Pancreas (tissue), 10 donors: ENCODE measurements at regions not wholly inside any gene's neighbourhood (a gene's known extent, or its start where the extent isn't known, plus 50 kb on each side); places are given as distances from the start of the nearest gene placed in this dataset.

Experiments
- ATAC-seq, 4 donors: fragments of 200-7000 bp; cut with Tn5 transposase; one replicate each; pipeline versions ENCODE4 v1.8.0 to v1.9.1; 2020; ENCODE audit warnings: mild to moderate bottlenecking in 4 of 4, moderate library complexity in 4 of 4
- DNase-seq, 6 donors: peaks; one replicate each; pipeline ENCODE4 v3.0.0-alpha.2; 2020
- FAIRE-seq: peaks from 2 replicates; lab custom pipeline; 2012; peaks lifted over from hg19 to GRCh38; lab: Jason Lieb, UNC
- H3K27ac ChIP-seq, 4 donors: fragments of 200-600 bp; sonication (generic); 1 replicate in 3 of 4; 2 replicates in 1 of 4; pipeline versions ENCODE4 v1.5.0 to v1.8.0; 2020
- H3K27me3 ChIP-seq, 4 donors: fragments of 200-600 bp; one replicate each; pipeline ENCODE4 v1.8.0; 2021
- H3K36me3 ChIP-seq, 3 donors: fragments of 200-600 bp; sonication (generic) in 1 of 3; one replicate each; pipeline versions ENCODE4 v1.5.0 to v1.8.0; 2020 to 2021
- H3K4me1 ChIP-seq, 3 donors: fragments of 200-600 bp; one replicate each; pipeline ENCODE4 v1.8.0; 2021
- H3K4me3 ChIP-seq, 4 donors: fragments of 200-600 bp; sonication (generic) in 2 of 4; one replicate each; pipeline versions ENCODE4 v1.5.0 to v1.8.0; 2020 to 2021
- H3K9me3 ChIP-seq, 4 donors: fragments of 200-600 bp; one replicate each; pipeline ENCODE4 v1.8.0; 2021
- WGBS, 2 donors: extraction: QIAGEN DNeasy Blood & Tissue Kit; methylation state at CpG; one replicate each; pipeline ENCODE4 v1.1.7; 2013; 5-methylcytosine and 5-hydroxymethylcytosine counted together
- intact Hi-C, 3 donors: fragments of 100-400 bp; cut with DNase I; formaldehyde crosslinking; loops; one replicate each; pipeline versions ENCODE4 v1.11.1 to v1.14.2; 2022
- TF ChIP-seq, protein P1 (sequence below), 4 donors: fragments of 200-600 bp; sonication (generic) in 3 of 4; IDR thresholded peaks; one replicate each; pipeline versions ENCODE4 v1.5.0 to v1.8.0; 2021; ENCODE audit warnings: antibody characterized with exemption in 4 of 4
- donor health status: healthy with polysubstance abuse.
- donor health status: DM: no; HTN: no; CAD: no; lungs with moderate emphysema.
- donor health status: DM: no; HTN: no; CAD: no.
- donor health status: control.
- donor health status: control.
- donor health status: Bipolar disorder and iron deficiency.
- donor health status: DM: yes; HTN: yes; CAD: no.
- donor health status: DM: no; HTN: no; CAD: no.
- donor health status: DM: no; HTN: no; CAD: no.
- donor health status: DM: yes; HTN: yes; CAD: no.

DNA sequence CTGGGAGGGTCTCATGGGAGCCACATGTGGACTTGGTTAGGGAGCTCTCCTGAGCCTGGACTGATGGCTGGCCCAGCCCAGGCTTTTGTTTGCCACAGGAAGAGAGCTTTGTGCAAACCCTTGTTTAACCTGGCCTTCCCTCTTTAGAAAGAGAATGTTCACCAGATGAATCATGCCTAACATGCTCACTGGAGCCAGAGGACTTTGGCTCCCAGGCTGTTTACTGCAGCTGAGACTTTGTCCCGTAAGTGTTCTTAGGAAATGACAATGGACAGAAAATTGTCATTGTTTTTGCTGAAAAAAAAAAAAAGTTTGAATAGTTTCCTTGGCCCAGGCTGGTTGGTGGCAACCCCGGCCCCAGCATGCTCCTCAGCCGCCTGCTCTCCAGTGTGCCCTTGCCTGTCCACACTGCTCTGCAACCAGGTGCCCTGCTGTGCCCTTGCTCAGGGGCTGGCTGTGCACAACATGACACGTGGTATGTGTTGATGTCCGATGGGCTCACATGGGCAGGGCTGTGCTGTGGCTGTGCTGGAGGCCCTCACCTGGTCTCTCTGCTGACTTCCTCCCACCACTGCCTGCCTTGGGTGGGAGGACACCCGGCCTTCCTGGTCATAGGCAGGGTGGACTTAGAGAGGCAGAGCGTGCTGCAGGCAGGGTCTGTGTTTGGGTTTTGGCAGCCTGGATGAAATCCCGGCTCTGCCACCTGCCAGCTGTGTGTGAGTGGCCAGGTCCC is 215.3 kb upstream of the ZNF32 start:
- Histone ChIP-seq H3K4me1 (peaks cover 0 to 6% (median 5%) of the 10 kb centered on the region in 3 donors), H3K36me3 (no peaks in the 10 kb centered on the region), H3K4me3 (no peak overlapping the region), H3K27ac (peak overlapping the region in 2 of 4 donors; percentile 46 to 55), H3K9me3 (no peaks in the 10 kb centered on the region), H3K27me3 (no peaks in the 10 kb centered on the region)
- TF ChIP-seq, protein P1, sequence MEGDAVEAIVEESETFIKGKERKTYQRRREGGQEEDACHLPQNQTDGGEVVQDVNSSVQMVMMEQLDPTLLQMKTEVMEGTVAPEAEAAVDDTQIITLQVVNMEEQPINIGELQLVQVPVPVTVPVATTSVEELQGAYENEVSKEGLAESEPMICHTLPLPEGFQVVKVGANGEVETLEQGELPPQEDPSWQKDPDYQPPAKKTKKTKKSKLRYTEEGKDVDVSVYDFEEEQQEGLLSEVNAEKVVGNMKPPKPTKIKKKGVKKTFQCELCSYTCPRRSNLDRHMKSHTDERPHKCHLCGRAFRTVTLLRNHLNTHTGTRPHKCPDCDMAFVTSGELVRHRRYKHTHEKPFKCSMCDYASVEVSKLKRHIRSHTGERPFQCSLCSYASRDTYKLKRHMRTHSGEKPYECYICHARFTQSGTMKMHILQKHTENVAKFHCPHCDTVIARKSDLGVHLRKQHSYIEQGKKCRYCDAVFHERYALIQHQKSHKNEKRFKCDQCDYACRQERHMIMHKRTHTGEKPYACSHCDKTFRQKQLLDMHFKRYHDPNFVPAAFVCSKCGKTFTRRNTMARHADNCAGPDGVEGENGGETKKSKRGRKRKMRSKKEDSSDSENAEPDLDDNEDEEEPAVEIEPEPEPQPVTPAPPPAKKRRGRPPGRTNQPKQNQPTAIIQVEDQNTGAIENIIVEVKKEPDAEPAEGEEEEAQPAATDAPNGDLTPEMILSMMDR (IDR thresholded peaks at IDR 0.05): no peak
- ATAC-seq (peak; percentile 85 to 94 (median 92)), DNase-seq (peak in 4 of 6 donors; percentile 29 to 68 (median 54)), FAIRE-seq (no peak)
- 68 to 71% methylated on average over 8 of the region's 8 CpGs for WGBS, 2 donors
- intact Hi-C loops: no loop called here

DNA sequence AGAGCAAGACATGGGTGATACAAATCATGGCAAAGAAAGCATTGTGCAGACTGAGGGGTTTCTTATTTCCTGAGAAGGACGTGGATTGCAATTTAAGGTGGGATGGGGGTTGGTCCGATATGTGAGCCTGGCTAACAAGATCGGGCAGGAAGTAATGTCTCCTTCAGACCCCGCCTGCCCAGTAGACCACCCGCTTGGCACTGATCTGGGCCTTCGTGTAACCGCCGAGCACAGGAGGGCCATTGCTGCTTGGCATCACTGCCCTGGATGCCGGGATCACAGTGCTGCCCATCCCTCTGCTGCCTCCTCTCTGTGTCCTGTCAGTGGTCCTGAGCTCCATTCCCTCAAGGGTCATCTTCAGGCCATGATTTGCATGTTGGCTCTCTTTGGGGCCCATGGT is 214.6 kb upstream of the ZNF32 start:
- ATAC-seq (no peak), DNase-seq (peak in 1 of 6 donors; percentile 32), FAIRE-seq (no peak)
- Histone ChIP-seq H3K27ac (peak overlapping the region in 2 of 4 donors; percentile 15 to 55), H3K4me3 (no peak overlapping the region), H3K4me1 (peaks cover 0 to 6% (median 5%) of the 10 kb centered on the region in 3 donors), H3K27me3 (no peaks in the 10 kb centered on the region), H3K9me3 (no peaks in the 10 kb centered on the region), H3K36me3 (no peaks in the 10 kb centered on the region)
- 97 to 99% methylated on average over 9 of the region's 9 CpGs for WGBS, 2 donors
- intact Hi-C loops: no loop called here
- TF ChIP-seq, protein P1 (IDR thresholded peaks at IDR 0.05): no peak

DNA sequence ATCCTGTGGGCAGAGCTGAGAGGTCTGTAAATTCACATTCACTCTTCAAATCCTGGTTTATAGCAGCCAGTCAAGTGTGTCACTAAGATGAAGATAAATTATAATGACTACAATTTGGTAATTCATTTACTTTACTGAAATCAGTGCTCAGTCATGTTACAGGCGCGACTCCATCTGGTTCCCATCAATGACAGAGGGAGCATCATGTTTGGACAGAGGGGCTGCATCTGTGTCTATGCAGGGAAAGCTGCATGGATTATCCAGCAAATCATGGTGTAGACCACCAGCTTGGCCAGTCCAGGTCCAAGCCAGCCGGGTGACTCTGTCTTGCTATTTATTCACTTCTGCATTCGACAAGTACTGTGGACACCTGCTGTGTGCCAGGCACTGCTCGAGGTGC is 214.1 kb upstream of the ZNF32 start:
- no peaks in the 10 kb centered on the region for H3K9me3 ChIP-seq
- DNase-seq (peak in 1 of 6 donors; percentile 19), FAIRE-seq (no peak), ATAC-seq (no peak)
- no peaks in the 10 kb centered on the region for H3K36me3 ChIP-seq
- no peak overlapping the region for H3K27ac ChIP-seq
- intact Hi-C loops: no loop called here
- H3K4me1 ChIP-seq: peaks cover 4 to 6% (median 5%) of the 10 kb centered on the region in 3 donors
- 89 to 91% methylated on average over 5 of the region's 5 CpGs for WGBS, 2 donors
- H3K27me3 ChIP-seq: no peaks in the 10 kb centered on the region
- TF ChIP-seq, protein P1 (IDR thresholded peaks at IDR 0.05): no peak
- H3K4me3 ChIP-seq: no peak overlapping the region

- H3K4me3 ChIP-seq: no peak overlapping the region
- H3K9me3 ChIP-seq: no peaks in the 10 kb centered on the region
- FAIRE-seq (no peak), DNase-seq (no peak), ATAC-seq (peak in 1 of 4 donors; percentile 29)
- no peak overlapping the region for H3K27ac ChIP-seq
- H3K36me3 ChIP-seq: no peaks in the 10 kb centered on the region
- 75 to 81% methylated on average over 3 of the region's 3 CpGs for WGBS, 2 donors
- H3K27me3 ChIP-seq: no peaks in the 10 kb centered on the region
- TF ChIP-seq, protein P1 (IDR thresholded peaks at IDR 0.05): no peak
- H3K4me1 ChIP-seq: peaks cover 6 to 9% (median 8%) of the 10 kb centered on the region in 3 donors
- intact Hi-C loops: no loop called here
These were observed 213.5 kb upstream of the ZNF32 start for GRCh38 chr10:43861966-43862751.
